Cerebellar cortex (tissue), 1 donor: ENCODE measurements at regions not wholly inside any gene's neighbourhood (a gene's known extent, or its start where the extent isn't known, plus 50 kb on each side); places are given as distances from the start of the nearest gene placed in this dataset.

Experiments
- DNase-seq: peaks from one replicate; pipeline ENCODE4 v3.0.0-alpha.2; 2015; ENCODE audit warnings: low spot score

- no peak for DNase-seq
These were observed 55.5 kb upstream of the SLC5A12 start for GRCh38 chr11:26777372-26777808.

GRCh38 chr11:26778000-26778757, 56.3 kb upstream of the SLC5A12 start:
- no peak for DNase-seq

- DNase-seq, result no peak
These were observed 57.4 kb upstream of the SLC5A12 start for GRCh38 chr11:26779074-26779865.

DNA sequence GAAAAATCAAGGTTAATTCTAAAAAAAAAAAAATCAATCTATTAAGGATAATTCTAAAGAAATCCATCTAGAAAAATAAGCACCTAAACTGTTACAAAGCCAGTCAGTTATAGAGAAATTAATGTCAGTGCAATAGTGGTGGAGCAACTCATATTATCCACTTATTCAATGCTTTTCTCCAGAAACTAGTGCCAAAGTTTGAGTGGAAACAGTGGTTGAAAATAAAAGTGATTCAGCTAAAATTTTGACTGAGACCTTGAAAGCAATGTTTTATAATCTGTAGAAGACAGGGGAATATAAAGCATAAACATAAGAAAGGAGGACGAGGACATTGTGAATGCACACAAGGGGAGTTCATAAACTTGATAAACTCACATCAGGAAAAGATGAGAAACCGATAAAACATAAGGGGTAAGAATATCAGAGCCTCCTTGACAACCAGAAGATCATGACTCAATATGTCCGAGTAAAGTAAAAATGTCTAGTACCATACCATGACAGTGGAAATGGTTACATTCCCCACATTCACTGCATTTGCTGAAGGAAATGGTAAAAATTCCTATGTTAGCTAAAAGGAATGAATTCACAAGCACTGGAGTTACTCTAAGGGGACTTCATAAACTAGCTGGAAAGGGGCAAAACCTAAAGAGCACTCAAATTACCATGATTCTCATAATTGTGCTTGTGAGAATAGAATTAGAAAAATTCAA, 58.7 kb upstream of the SLC5A12 start:
- no peak for DNase-seq

GRCh38 chr11:26782220-26782965, 60.5 kb upstream of the SLC5A12 start:
- DNase-seq, result no peak

DNA sequence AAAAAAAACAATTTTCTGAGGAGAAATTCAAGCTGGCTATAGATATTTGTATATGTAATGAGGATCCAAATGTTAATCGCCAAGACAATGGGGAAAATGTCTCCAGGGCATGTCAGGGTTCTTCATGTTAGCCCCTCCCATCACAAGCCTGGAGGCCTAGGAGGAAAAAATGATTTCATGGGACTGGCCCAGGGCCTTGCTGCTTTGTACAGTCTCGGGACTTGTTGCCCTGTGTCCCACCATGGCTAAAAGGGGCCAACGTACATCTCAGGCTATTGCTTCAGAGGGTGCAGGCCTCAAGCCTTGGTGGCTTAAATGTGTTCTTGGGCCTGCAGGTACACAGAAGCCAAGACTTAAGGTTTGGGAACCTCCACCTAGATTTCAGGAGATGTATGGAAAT, 62.1 kb upstream of the SLC5A12 start:
- no peak for DNase-seq

GRCh38 chr11:26790738-26791137, 68.9 kb upstream of the SLC5A12 start:
- DNase-seq, result no peak

DNA sequence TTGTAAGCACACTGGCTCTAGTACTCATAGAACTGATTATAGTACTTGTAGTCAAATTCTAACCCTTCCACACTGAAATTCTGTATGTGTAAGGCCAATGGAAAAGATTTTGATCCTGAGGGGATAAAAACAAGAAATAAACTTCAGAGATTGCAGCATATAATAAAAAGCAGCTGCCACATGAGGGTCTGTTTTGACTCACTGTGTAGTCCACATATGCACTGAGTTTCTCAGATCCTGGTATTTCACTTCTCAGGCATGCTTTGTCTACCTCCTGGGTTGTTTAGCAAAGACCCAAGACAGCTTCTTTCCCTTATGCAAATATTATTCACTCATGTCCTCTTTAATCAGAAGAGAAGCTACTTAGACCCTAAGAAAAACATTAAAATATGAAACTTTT, 71.1 kb upstream of the SLC5A12 start:
- DNase-seq, result no peak

DNA sequence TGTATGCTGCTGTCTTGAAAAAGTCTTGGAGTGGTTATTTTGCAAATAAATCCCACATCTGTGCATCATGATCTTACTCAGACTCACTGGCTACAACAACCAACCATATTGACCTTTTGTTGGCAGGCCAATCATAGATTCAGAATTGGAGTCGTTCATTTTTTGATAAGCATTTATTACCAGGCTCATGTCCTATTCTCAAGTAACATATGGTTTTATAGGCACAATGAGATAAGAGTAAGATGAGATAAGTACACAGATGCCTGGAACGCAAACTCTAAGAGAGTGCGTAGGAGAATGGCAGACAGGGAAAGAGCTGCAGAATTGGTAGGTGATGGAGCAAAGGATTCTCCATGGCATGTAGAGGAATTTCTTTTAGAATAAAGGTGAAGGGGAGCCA, 71.6 kb upstream of the SLC5A12 start:
- no peak for DNase-seq

- no peak for DNase-seq
These were observed 79.7 kb upstream of the SLC5A12 start for GRCh38 chr11:26801601-26802000.

- DNase-seq, result no peak
These were observed 83.1 kb upstream of the SLC5A12 start for GRCh38 chr11:26805001-26805400.

GRCh38 chr11:26806219-26806618, 84.4 kb upstream of the SLC5A12 start:
- DNase-seq, result no peak

- no peak for DNase-seq
These were observed 98.9 kb upstream of the SLC5A12 start for GRCh38 chr11:26820739-26821138.

DNA sequence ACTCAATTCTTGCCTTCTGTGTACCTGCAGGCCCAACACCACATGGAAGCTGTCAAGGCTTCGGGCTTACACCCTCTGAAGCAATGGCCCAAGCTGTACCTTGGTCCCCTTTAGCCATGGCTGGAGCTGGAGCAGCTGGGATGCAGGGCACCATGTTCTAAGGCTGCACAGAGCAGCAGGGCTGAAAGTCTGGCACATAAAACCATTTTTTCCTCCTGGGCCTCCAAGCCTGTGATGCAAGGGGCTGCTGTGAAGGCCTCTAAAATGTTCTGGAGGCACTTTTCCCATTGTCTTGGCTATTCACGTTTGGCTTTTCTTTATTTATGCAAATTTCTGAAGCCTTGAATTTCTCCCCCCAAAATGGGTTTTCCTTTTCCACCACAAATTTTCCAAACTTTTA, 102.1 kb upstream of the SLC5A12 start:
- no peak for DNase-seq

DNA sequence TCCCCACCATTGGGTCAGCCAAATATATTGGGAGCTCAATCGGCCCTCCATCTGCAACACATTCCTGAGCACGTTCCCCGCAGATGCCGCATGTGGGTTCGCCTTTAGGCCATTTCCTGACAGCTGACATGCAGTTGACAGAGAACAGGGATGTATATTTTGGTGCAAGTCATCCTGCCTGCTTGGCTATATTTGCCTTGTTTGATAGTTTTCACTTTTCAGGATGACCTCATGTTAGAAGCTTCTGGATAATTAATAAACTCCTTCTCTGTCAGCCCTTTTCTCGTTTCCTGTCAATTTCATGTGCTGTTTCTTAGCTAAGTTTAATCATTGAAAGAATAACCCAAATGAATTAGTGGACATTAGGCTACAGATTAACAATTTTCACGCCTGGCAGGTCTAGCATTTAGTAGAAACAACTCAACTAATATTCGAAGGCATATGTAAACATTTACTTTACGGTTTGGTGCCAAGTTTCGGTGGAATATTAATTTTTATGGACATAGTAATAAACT, 105.8 kb upstream of the SLC5A12 start:
- DNase-seq, result no peak

DNA sequence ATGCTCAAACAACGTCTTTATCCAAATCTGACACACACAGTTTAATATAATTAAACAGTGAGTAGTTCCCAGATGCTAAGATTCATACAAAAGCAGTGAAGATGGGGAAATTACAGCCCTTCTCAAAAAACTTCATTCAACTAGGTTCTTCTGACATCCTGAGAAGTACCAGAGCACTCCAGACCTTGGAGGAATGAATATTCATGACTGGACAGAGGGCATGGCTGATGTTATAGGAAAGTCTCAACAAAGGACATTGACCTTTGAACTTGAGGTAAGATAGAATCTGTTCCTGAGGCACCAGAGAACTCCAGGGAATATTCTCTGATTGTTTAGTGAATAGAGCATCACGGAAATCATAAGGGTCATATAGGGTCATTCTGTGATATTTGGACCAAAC, 106.4 kb upstream of the SLC5A12 start:
- DNase-seq, result no peak

DNA sequence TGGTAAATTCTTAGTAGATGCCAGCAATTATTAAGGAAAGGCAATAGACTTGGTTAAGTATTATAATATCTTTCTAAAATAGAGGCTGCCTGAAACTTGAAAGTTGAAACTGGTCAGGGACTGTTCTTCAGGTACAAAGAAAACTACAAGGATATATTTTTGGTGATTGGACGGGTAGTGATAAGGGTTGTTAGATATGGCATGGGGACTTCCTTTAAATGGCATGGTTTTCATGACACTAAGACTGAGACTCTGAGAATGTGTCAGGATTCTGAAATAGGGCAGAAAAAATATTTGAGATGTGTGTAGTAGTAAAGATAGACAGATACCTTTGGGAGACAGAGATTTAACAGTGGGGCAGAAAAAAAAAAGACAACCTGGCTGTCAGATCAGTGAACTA, 108.4 kb upstream of the SLC5A12 start:
- no peak for DNase-seq

- no peak for DNase-seq
These were observed 108.9 kb upstream of the SLC5A12 start for GRCh38 chr11:26830757-26831156.

- no peak for DNase-seq
These were observed 112.7 kb upstream of the SLC5A12 start for GRCh38 chr11:26834601-26835000.

DNA sequence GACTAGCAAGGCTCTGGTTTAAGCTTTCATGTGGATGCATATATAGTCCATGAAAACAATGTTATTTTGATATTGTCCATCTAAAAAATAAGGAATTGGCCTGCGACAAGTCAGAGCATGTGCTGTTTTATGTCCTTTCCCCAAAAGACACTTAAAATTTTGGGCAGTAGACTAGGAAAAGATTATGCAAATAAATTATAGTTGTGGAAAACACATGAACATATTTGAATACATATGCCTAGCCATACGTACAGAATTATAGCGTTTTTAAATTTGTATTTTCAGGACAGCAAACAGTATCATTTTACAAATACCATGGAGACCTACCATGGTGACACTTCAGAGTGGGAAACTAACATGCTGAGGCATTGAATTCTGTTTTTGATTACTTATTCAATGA, 113.8 kb upstream of the SLC5A12 start:
- DNase-seq, result no peak

DNA sequence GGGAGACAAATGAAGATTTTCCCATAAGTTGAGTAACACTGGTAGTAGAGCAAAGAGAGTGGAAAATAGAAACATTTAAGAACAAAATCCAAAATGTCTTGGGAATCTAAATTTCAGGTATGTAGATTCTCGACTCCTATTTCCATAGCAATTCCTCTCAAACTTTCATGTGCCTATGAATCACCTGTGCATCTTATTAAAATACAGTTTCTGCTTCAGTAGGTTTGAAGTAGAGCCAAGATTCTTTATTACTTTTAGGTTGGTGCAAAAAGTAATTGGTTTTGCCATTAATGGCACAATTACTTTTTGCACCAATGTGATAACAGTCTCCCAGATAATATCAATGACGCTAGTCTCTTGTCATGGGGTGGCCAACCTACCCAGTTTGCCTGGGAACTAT, 115.3 kb upstream of the SLC5A12 start:
- DNase-seq, result no peak
